HUES64 (cell line): ENCODE measurements at regions not wholly inside any gene's neighbourhood (a gene's known extent, or its start where the extent isn't known, plus 50 kb on each side); places are given as distances from the start of the nearest gene placed in this dataset.

Experiments used
- H3K27ac ChIP-seq: 2 replicates; pipeline ENCODE4 v1.7.0; 2013; ENCODE audit warnings: low read depth, low read length, inconsistent platforms
- H3K27me3 ChIP-seq: 2 replicates; pipeline ENCODE4 v1.6.1; 2013; ENCODE audit warnings: mild to moderate bottlenecking, low read length; ENCODE audit not compliant: insufficient read depth
- H3K36me3 ChIP-seq: 2 replicates; pipeline ENCODE4 v1.6.1; 2013; ENCODE audit warnings: mild to moderate bottlenecking, low read length; ENCODE audit not compliant: insufficient read depth
- H3K4me1 ChIP-seq: 2 replicates; pipeline ENCODE4 v1.6.1; 2013; ENCODE audit warnings: mild to moderate bottlenecking, low read length, moderate library complexity; ENCODE audit not compliant: insufficient read depth
- H3K4me3 ChIP-seq: 2 replicates; pipeline ENCODE4 v1.5.1; 2013; ENCODE audit warnings: mild to moderate bottlenecking, low read length, moderate library complexity
- H3K9ac ChIP-seq: 2 replicates; pipeline ENCODE4 v1.6.1; 2013; ENCODE audit warnings: mild to moderate bottlenecking, low read depth, low read length
- H3K9me3 ChIP-seq: 2 replicates; pipeline ENCODE4 v1.6.1; 2013; ENCODE audit warnings: low read depth, low read length; ENCODE audit not compliant: insufficient read depth
- WGBS: fragments of 150-250, 120-280 bp; methylation state at CpG from one replicate; pipeline ENCODE4 v1.1.7; 2013; ENCODE audit warnings: missing lambda C conversion rate; 5-methylcytosine and 5-hydroxymethylcytosine counted together

DNA sequence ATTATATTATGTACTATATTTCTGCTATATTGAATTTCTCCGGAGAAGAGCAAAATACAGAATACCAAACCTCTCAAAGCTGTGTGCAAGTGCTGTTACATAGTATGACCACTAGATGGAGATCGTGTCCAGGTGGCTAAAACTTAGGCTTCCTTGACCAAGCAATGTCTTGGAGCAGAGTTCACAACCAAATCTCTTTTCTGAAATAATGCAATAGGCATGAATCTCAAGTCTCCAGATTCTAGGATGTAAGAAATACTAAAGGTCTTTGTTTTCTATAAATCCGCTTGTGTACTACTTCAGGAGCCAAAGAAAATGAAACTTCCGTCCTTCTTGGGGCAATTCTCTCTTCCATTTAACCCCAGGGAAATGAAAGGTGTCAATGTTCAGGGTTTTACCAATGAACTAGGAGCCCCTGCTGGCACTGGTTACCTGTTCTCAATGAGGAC is 181.5 kb upstream of the RAI14 start:
- no peak overlapping the region for H3K4me3 ChIP-seq
- peak overlapping the region; percentile 79 for H3K9ac ChIP-seq
- H3K9me3 ChIP-seq: no peaks in the 10 kb centered on the region
- no peaks in the 10 kb centered on the region for H3K27me3 ChIP-seq
- H3K4me1 ChIP-seq: peaks cover 18% of the 10 kb centered on the region
- WGBS: 37% methylated on average over 4 of the region's 4 CpGs
- H3K36me3 ChIP-seq: no peaks in the 10 kb centered on the region
- peak overlapping the region; percentile 93 for H3K27ac ChIP-seq

DNA sequence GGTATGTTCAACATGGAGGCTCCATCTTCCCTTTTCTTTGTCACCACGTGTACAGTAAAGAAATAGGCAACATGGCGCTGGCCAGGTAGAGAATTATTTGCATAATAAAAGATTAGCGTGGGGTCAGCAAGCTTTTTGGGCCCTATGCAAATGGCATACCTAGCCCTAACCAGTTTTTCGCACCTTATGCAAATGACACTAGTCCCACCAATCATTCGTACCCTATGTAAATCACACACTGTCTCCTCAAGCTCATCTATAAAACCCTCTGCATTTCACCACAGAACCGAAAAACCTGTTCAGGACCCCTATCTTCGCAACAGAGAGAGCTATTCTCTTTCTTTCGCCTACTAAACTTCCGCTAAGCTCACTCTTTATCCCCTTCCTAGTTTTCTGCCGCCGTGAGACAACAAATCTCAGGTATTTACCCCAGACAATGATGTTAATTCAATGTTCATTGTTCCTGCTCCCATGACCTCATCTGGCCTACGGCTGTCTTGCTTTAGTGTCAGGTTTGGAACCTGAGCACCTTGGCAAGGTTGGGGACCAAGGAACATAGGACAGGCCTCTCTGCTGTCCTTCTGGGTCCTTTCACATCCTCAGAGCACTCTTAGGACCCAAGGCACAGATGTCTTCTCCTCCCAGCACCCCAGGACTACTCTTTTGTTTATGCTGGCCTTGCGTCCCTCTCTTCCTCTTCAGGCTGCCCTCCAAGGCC is 180.7 kb upstream of the RAI14 start:
- Histone ChIP-seq H3K9me3 (no peaks in the 10 kb centered on the region), H3K4me3 (peak overlapping the region; percentile 6), H3K9ac (peak overlapping the region; percentile 79), H3K27me3 (no peaks in the 10 kb centered on the region), H3K4me1 (peaks cover 18% of the 10 kb centered on the region), H3K27ac (peak overlapping the region; percentile 93), H3K36me3 (no peaks in the 10 kb centered on the region)
- 43% methylated on average over 12 of the region's 13 CpGs for WGBS

DNA sequence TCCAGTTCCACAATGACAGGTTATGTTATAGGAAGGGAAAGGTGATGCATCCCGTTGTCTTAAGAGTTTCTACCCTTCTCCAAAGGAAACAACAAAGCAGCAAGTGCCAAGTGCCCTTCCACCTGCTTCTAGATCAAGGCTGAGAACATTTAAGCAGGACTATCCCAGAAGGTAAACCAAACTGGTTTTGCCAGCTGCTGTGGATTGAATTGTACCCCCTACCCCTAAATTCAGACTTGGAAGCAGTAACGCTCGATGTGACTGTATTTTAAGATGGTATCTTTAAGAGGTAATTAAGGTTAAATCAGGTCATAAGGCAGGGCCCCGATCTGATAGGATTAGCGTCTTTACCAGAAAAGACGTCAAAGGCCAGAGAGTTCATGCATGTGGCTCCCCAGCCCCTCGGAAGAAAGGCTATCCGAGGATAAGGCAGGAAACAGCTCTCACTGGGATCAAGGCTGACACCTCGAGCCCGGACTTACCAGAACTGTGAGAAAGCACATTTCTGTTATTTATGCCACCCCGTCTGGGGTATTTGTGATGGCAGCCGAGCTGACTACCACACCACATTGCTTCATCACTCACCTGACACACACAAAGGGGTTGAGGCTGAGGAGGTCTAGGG is 179.1 kb upstream of the RAI14 start:
- Histone ChIP-seq H3K27ac (no peak overlapping the region), H3K9me3 (peaks cover 5% of the 10 kb centered on the region; the same call in 1 of the 2 replicates), H3K4me1 (peaks cover 18% of the 10 kb centered on the region), H3K9ac (no peak overlapping the region), H3K36me3 (no peaks in the 10 kb centered on the region), H3K27me3 (no peaks in the 10 kb centered on the region), H3K4me3 (no peak overlapping the region)
- 94% methylated on average over 11 of the region's 12 CpGs for WGBS

DNA sequence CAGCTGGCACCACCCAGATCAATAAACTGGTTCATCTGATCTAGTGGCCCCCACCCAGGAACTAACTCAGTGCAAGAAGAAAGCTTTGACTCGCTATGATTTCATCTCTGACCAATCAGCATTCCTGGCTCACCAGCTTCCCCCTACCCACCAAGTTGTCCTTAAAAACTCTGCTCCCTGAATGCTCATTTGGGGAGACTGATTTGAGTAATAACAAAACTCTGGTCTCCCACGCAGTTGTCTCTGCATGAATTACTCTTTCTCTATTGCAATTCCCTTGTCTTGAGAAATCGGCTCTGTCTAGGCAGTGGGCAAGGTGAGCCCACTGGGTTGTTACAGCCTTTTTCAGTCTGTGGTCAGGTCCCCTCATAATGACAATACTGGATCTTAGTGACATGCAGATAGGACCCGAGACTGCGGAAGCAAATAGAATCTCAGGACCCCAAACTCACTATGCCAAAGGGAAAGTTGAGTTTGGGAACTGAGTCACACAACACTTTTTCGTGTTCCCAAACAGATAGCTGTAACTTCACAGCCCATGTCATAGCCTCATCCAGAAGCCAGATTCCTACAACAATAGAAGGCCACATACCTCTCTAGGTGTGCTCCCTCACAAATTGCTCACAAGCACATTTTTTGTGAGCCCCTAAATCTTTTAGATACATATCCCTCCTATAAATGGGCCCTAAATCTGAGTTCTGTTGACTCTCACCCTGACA is 175.2 kb upstream of the RAI14 start:
- Histone ChIP-seq H3K9me3 (peaks cover 13% of the 10 kb centered on the region), H3K27ac (no peak overlapping the region), H3K9ac (no peak overlapping the region), H3K36me3 (no peaks in the 10 kb centered on the region), H3K27me3 (no peaks in the 10 kb centered on the region), H3K4me1 (peaks cover 22% of the 10 kb centered on the region), H3K4me3 (no peak overlapping the region)
- 82% methylated on average over 6 of the region's 6 CpGs for WGBS

DNA sequence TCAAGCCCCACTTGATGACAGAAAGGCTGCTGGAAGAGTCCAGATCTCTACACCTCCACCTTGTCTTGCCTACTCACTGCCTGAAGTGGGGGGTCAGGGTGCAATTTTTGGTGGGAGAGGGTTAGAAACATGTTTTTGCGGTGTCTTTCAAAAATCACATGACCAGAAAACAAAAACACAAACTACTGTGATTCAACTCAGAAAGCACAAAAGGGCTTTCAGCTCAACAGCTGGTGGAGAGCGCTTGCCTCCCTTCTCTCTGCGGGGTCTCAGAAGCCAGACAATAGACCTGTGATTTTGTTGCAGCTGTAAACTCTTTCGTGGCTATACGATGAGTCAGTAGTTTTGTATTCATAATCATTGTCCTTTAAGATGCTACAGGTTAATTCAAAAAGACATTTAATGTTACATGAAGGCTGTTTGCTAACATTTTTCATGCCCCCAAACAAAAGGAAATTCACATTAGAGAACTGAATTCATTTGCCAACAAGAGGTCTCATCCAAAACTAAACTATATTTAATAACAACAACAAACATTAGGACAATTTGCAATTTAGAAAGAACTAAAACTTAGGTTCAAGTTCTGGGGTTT is 172.6 kb upstream of the RAI14 start:
- H3K4me1 ChIP-seq: peaks cover 22% of the 10 kb centered on the region
- 12% methylated on average over 4 of the region's 5 CpGs for WGBS

DNA sequence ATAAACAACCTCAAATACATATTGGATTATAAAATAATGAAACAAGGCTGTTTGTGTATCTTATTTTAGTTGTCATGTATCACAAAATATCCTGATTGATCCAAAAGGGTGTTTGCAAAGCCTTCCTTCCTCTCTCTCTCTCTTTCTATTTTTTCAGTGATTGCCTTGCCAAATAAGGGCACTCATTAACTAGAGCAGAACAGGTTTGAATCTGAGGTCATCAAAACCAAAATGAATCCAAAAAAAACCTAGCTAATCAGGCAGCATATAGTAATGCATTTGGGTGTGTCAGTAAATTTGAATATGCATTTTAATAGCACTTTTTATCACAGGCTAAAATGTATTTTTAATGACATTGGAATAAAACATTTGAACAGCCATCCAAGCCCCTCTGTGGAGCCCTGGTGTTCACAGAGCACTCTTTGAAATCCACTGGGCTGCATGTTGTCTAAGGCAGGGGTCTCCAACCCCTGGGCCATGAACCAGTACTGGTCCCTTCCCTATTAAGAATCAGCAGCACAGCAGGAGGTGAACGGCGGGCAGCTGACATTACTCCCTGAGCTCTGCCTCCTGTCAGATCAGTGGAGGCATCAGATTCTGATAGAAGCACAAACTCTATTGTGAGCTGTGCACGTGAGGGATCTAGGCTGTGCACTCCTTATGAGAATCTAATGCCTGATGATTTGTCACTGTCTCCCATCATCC is 171.8 kb upstream of the RAI14 start:
- Histone ChIP-seq H3K9me3 (peaks cover 13% of the 10 kb centered on the region), H3K27me3 (no peaks in the 10 kb centered on the region), H3K36me3 (no peaks in the 10 kb centered on the region), H3K4me1 (peaks cover 22% of the 10 kb centered on the region), H3K4me3 (no peak overlapping the region), H3K27ac (peak overlapping the region; percentile 88; the same call in 1 of the 2 replicates), H3K9ac (no peak overlapping the region)
- 62% methylated on average over 3 of the region's 3 CpGs for WGBS

More for the DNA sequence above, 172.6 kb upstream of the RAI14 start:
- H3K9me3 ChIP-seq: peaks cover 13% of the 10 kb centered on the region
- no peak overlapping the region for H3K4me3 ChIP-seq
- no peaks in the 10 kb centered on the region for H3K27me3 ChIP-seq
- no peaks in the 10 kb centered on the region for H3K36me3 ChIP-seq
- peak overlapping the region; percentile 38 for H3K9ac ChIP-seq
- peak overlapping the region; percentile 88 for H3K27ac ChIP-seq

DNA sequence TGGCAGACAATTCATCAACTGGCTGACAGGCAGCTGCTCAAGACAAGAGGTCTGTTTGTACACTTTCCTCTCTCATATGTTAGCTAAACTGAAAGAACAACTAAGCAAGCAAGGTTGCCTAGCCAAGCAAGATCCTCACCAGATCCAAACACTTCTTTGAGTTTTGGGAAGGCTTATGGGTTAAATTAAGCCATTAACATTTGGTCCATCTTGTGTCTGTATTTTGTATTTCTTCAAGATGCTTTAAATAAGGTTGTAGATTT is 170.4 kb upstream of the RAI14 start:
- H3K36me3 ChIP-seq: no peaks in the 10 kb centered on the region
- H3K4me3 ChIP-seq: no peak overlapping the region
- peaks cover 26% of the 10 kb centered on the region for H3K4me1 ChIP-seq
- H3K9me3 ChIP-seq: peaks cover 13% of the 10 kb centered on the region
- no peak overlapping the region for H3K9ac ChIP-seq
- H3K27ac ChIP-seq: no peak overlapping the region
- no peaks in the 10 kb centered on the region for H3K27me3 ChIP-seq

DNA sequence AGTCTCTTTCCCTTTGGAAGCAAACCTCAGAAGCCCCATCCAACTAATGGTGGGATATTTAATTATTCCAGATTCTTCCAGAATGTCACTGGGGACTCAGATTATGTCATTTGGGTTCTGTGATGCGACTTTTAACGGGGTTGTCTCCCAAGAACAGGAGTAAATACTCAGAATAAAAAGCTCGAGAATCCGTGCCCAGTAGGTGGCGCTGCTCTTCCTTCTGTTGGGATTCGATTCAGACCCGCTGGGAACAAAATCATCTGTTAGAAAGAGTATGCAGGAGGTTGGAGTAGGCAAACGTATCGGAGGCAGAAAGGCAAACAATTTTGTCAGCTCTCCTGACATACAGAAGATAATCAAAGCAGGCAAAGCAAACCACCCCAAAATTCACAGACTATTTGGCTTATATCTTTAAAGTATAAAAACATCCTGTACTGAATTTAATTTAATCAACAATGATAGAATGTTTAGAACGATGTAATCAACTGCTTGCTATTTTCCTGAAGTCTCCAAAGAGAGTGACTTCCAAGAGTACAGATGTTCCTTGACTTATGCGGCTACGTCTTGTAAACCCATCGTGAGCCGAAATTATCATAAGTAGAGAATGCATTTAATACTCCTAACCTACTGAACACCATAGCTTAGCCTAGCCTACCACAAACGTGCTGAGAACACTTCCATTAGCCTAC is 169.8 kb upstream of the RAI14 start:
- peaks cover 31% of the 10 kb centered on the region for H3K4me1 ChIP-seq
- no peak overlapping the region for H3K9ac ChIP-seq
- peaks cover 13% of the 10 kb centered on the region for H3K9me3 ChIP-seq
- no peak overlapping the region for H3K27ac ChIP-seq
- 31% methylated on average over 13 of the region's 15 CpGs for WGBS
- H3K4me3 ChIP-seq: no peak overlapping the region
- H3K27me3 ChIP-seq: no peaks in the 10 kb centered on the region
- H3K36me3 ChIP-seq: no peaks in the 10 kb centered on the region

DNA sequence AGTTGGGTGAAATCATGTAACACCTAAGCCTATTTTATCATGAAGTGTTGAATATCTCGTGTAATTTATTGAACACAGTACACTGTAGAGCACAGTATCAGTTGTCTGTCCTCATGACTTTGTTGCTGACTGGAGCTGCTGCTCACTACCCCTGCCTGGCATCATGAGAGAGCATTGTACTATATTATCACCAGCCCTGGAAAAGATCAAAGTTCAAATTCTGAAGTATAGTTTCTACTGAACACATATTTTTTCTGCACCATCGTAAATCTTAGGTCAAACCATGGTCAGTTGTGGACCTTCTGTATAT is 169.3 kb upstream of the RAI14 start:
- H3K9me3 ChIP-seq: peaks cover 11% of the 10 kb centered on the region
- H3K4me1 ChIP-seq: peaks cover 36% of the 10 kb centered on the region
- WGBS: 100% methylated on average over 1 of the region's 2 CpGs
- H3K27me3 ChIP-seq: no peaks in the 10 kb centered on the region
- no peak overlapping the region for H3K27ac ChIP-seq
- H3K36me3 ChIP-seq: no peaks in the 10 kb centered on the region
- no peak overlapping the region for H3K4me3 ChIP-seq
- H3K9ac ChIP-seq: no peak overlapping the region

DNA sequence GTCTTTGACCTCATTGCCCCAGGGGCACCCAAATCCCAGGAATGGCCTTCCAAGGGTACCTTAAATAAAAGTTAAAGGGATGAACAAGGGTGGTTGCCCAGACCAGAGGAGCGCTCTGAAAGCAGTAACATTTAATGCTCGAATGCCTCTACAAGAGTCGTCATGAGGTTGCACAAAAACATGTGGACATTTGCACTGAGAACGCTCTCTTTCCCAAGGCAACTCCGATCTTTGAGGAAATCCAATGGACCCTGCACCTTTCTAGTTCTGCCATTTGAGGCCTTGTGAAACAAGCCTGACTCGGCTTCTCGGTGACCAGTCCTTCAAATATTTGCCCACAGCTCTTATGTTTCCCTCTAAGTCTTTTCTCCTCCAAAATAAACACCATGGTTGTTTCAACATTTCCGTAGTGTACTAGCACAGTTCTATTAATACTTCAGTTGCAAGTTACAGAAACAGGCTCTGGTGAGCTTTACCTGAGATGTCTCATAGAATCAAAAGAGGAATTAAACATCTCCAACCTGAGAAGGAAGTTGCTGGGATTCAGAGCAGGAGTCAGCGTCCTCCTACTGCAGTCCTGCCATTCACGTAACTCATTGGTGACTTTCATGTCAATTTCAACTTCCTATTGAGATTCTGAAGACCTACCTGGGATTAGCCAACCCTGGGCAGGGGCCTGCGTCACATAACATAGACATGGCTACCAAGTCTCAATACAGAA is 168.8 kb upstream of the RAI14 start:
- Histone ChIP-seq H3K36me3 (no peaks in the 10 kb centered on the region), H3K4me1 (peaks cover 37% of the 10 kb centered on the region), H3K4me3 (no peak overlapping the region), H3K27ac (no peak overlapping the region), H3K9me3 (peaks cover 6% of the 10 kb centered on the region), H3K27me3 (no peaks in the 10 kb centered on the region), H3K9ac (no peak overlapping the region)
- 88% methylated on average over 11 of the region's 11 CpGs for WGBS
